ENCODE measurements at regions not wholly inside any gene's neighbourhood (a gene's known extent, or its start where the extent isn't known, plus 50 kb on each side); places are given as distances from the start of the nearest gene placed in this dataset.

DNA sequence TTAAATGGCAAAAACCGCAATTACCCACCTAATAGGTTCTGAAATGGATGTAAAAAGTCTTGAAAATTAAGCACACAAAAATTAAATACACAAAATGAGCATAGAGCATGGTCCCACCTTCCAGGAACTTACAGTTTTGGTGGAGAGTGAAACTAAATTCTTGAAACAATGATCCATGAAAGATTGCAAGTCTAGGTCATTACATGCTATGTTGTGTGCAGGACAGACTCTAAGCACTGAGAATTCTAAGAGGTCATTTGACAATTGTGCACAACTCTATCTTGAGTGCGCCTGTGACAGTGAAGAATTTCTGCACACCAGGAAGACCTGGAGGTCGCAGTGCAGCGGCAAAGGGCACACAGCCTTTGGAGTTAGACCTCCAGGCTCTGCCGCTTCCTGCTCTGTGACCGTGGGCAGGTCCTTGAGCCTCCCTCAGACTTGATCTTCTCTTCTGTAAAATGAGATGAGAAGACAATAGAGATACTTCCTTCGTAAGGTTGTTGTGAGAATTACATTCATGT is 153.3 kb upstream of the TPM1 start:
- no peak for TF ChIP-seq CTCF (IDR thresholded peaks at IDR 0.05)
- TF ChIP-seq EZH2 (IDR thresholded peaks at IDR 0.05; ENCODE audit: borderline replicate concordance, insufficient read depth, low read depth, low read length, poor library complexity, severe bottlenecking): no peak

Data from B cell (primary cell).